ENCODE measurements at regions not wholly inside any gene's neighbourhood (a gene's known extent, or its start where the extent isn't known, plus 50 kb on each side); places are given as distances from the start of the nearest gene placed in this dataset.
"Not testable (repeated sequence)": the region's sequence is repeated elsewhere in the genome, so short reads cannot be mapped to it uniquely, and the experiment has no call there.

DNA sequence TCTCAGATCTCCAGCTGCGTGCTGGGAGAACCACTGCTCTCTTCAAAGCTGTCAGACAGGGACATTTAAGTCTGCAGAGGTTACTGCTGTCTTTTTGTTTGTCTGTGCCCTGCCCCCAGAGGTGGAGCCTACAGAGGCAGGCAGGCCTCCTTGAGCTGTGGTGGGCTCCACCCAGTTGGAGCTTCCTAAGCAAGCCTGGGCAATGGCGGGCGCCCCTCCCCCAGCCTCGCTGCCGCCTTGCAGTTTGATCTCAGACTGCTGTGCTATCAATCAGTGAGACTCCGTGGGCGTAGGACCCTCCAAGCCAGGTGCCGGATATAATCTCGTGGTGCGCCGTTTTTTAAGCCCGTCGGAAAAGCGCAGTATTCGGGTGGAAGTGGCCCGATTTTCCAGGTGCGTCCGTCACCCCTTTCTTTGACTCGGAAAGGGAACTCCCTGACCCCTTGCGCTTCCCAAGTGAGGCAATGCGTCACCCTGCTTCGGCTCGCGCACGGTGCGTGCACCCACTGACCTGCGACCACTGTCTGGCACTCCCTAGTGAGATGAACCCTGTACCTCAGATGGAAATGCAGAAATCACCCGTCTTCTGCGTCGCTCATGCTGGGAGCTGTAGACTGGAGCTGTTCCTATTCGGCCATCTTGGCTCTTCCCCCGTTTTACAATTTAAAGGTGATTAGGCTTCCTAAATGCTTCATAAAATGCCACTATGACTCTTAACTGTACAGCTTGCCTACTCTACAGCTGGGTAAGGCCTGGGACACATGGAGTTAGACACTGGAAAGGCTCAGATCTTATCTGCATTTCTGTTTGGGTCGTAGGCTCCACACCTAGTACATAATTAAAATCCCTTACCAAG lies 115.7 kb upstream of the PMCH start:
- TF ChIP-seq EZH2 (IDR thresholded peaks at IDR 0.05; ENCODE audit: insufficient read depth, low read length), result not testable (repeated sequence)
- TF ChIP-seq, protein P1, sequence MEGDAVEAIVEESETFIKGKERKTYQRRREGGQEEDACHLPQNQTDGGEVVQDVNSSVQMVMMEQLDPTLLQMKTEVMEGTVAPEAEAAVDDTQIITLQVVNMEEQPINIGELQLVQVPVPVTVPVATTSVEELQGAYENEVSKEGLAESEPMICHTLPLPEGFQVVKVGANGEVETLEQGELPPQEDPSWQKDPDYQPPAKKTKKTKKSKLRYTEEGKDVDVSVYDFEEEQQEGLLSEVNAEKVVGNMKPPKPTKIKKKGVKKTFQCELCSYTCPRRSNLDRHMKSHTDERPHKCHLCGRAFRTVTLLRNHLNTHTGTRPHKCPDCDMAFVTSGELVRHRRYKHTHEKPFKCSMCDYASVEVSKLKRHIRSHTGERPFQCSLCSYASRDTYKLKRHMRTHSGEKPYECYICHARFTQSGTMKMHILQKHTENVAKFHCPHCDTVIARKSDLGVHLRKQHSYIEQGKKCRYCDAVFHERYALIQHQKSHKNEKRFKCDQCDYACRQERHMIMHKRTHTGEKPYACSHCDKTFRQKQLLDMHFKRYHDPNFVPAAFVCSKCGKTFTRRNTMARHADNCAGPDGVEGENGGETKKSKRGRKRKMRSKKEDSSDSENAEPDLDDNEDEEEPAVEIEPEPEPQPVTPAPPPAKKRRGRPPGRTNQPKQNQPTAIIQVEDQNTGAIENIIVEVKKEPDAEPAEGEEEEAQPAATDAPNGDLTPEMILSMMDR (IDR thresholded peaks at IDR 0.05; ENCODE audit: insufficient read depth, low read depth, low read length), result not testable (repeated sequence)

Measured in astrocyte (in vitro differentiated cells and primary cell).